ENCODE measurements at regions not wholly inside any gene's neighbourhood (a gene's known extent, or its start where the extent isn't known, plus 50 kb on each side); places are given as distances from the start of the nearest gene placed in this dataset.

DNA sequence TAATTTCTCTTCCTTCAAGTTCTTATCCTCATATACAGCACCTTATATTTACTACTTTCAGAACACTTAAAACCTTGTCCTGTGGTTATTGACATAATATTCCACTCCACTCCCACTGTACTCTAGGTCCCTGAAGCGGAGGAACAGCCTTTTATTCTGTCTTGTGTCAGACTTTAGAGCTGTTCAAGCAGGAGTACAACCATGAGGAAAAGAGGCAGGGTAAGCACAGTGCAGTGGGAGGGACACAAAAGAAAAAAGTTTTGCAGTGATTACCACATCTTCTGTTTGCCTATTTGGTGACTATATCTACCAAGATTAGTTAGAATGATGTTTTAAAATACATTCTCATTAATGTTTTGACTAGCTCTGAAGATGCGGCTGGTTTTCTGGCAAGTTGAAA, 122.0 kb upstream of the CEP126 start:
- TF ChIP-seq, protein P1, sequence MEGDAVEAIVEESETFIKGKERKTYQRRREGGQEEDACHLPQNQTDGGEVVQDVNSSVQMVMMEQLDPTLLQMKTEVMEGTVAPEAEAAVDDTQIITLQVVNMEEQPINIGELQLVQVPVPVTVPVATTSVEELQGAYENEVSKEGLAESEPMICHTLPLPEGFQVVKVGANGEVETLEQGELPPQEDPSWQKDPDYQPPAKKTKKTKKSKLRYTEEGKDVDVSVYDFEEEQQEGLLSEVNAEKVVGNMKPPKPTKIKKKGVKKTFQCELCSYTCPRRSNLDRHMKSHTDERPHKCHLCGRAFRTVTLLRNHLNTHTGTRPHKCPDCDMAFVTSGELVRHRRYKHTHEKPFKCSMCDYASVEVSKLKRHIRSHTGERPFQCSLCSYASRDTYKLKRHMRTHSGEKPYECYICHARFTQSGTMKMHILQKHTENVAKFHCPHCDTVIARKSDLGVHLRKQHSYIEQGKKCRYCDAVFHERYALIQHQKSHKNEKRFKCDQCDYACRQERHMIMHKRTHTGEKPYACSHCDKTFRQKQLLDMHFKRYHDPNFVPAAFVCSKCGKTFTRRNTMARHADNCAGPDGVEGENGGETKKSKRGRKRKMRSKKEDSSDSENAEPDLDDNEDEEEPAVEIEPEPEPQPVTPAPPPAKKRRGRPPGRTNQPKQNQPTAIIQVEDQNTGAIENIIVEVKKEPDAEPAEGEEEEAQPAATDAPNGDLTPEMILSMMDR (IDR thresholded peaks at IDR 0.05): no peak
- no peak for TF ChIP-seq POLR2AphosphoS5 (IDR thresholded peaks at IDR 0.05)

Data from prostate gland (tissue), 2 donors.